Transverse colon (tissue), 4 donors: ENCODE measurements at regions not wholly inside any gene's neighbourhood (a gene's known extent, or its start where the extent isn't known, plus 50 kb on each side); places are given as distances from the start of the nearest gene placed in this dataset.

Source experiments
- POLR2A ChIP-seq: fragments of 450-650 bp; IDR thresholded peaks from one replicate; pipeline ENCODE4 v1.6.1; 2016; ENCODE audit warnings: antibody characterized with exemption, mild to moderate bottlenecking, moderate library complexity
- POLR2AphosphoS5 ChIP-seq, 3 donors: sonication (generic); formaldehyde crosslinking; IDR thresholded peaks; one replicate each; pipeline ENCODE4 v1.6.1; 2016; ENCODE audit warnings: antibody characterized with exemption in 3 of 3
- TF ChIP-seq, protein P1 (sequence below), 5 experiments: fragments of 200-600 bp in 3 of 5; fragments of 450-650 bp in 2 of 5; sonication (generic) in 3 of 5; IDR thresholded peaks; 1 replicate in 2 of 5; 2 replicates in 3 of 5; pipeline ENCODE4 v1.5.1; 2016 to 2017; ENCODE audit warnings: antibody characterized with exemption in 5 of 5, inconsistent platforms in 3 of 5, mild to moderate bottlenecking in 2 of 5, moderate library complexity in 1 of 5

DNA sequence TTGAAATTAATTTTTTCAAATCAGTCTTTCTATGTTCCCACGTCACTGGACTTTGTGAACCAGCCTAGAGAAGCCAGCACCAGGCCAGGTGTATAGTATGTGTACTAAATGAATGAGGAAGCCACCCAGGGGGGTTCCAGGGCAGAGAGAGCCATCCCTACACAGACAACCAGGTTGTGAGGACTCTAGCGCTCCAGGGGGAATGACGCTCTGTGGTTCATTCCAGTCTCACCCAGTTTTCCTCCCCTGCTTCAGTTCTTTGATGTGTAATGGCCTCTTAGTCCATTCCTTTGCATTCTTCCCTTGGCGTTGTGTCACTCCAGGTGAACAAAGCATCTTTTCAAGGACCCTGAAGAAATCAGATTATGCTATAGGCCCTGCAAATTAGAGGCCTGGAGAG is 330.6 kb downstream of the NSG2 start:
- TF ChIP-seq, protein P1, sequence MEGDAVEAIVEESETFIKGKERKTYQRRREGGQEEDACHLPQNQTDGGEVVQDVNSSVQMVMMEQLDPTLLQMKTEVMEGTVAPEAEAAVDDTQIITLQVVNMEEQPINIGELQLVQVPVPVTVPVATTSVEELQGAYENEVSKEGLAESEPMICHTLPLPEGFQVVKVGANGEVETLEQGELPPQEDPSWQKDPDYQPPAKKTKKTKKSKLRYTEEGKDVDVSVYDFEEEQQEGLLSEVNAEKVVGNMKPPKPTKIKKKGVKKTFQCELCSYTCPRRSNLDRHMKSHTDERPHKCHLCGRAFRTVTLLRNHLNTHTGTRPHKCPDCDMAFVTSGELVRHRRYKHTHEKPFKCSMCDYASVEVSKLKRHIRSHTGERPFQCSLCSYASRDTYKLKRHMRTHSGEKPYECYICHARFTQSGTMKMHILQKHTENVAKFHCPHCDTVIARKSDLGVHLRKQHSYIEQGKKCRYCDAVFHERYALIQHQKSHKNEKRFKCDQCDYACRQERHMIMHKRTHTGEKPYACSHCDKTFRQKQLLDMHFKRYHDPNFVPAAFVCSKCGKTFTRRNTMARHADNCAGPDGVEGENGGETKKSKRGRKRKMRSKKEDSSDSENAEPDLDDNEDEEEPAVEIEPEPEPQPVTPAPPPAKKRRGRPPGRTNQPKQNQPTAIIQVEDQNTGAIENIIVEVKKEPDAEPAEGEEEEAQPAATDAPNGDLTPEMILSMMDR (IDR thresholded peaks at IDR 0.05): no peak
- no peak for TF ChIP-seq POLR2AphosphoS5 (IDR thresholded peaks at IDR 0.05)
- TF ChIP-seq POLR2A: no peak
